SU-DHL-6 (cell line): ENCODE measurements at regions not wholly inside any gene's neighbourhood (a gene's known extent, or its start where the extent isn't known, plus 50 kb on each side); places are given as distances from the start of the nearest gene placed in this dataset.

Source experiments
- H2AFZ ChIP-seq: fragments of 200-600 bp; sonication (generic); 2 replicates; pipeline ENCODE4 v1.6.1; 2014; ENCODE audit warnings: low read depth, mild to moderate bottlenecking, moderate library complexity, mixed read lengths, antibody characterized with exemption, low read length; ENCODE audit not compliant: severe bottlenecking
- H3F3A ChIP-seq: fragments of 200-600 bp; shearing (Covaris generic); 2 replicates; pipeline ENCODE4 v1.6.0; 2016; ENCODE audit warnings: antibody characterized with exemption, mild to moderate bottlenecking; ENCODE audit not compliant: insufficient read depth
- H3K27ac ChIP-seq: fragments of 200-600 bp; sonication (generic); 2 replicates; pipeline ENCODE4 v1.5.1; 2016; ENCODE audit warnings: low read depth, mild to moderate bottlenecking, low read length, moderate library complexity, mixed read lengths
- H3K27me3 ChIP-seq: fragments of 200-600 bp; sonication (generic), shearing (Covaris generic); 2 replicates; pipeline ENCODE4 v1.6.0; 2014; ENCODE audit warnings: mild to moderate bottlenecking, low read length
- H3K36me3 ChIP-seq: fragments of 200-600 bp; sonication (generic); 2 replicates; pipeline ENCODE4 v1.6.1; 2014; ENCODE audit warnings: mild to moderate bottlenecking, low read length, mixed read lengths
- H3K4me2 ChIP-seq: fragments of 300-600, 200-600 bp; shearing (Covaris generic), sonication (generic); 2 replicates; pipeline ENCODE4 v1.6.0; 2014; ENCODE audit warnings: low read length, low read depth, mild to moderate bottlenecking; ENCODE audit not compliant: poor library complexity, severe bottlenecking
- H3K4me3 ChIP-seq: fragments of 200-600 bp; sonication (generic); 2 replicates; pipeline ENCODE4 v1.5.1; 2014; ENCODE audit warnings: antibody characterized with exemption, low read length, mild to moderate bottlenecking, mixed read lengths; ENCODE audit not compliant: insufficient read depth, poor library complexity, severe bottlenecking
- H3K79me2 ChIP-seq: fragments of 200-600 bp; sonication (generic); 2 replicates; pipeline ENCODE4 v1.6.1; 2014; ENCODE audit warnings: mild to moderate bottlenecking, low read length, moderate library complexity; ENCODE audit not compliant: insufficient read depth
- H3K9ac ChIP-seq: fragments of 200-600 bp; sonication (generic); 2 replicates; pipeline ENCODE4 v1.7.0; 2014; ENCODE audit warnings: mild to moderate bottlenecking, low read length
- H3K9me2 ChIP-seq: fragments of 200-600 bp; sonication (generic); replicated peaks from 2 replicates; pipeline ENCODE4 v1.6.1; 2014; ENCODE audit warnings: low read length; ENCODE audit not compliant: insufficient read depth
- H3K9me3 ChIP-seq: fragments of 200-600 bp; sonication (generic); 2 replicates; pipeline ENCODE4 v1.6.1; 2014; ENCODE audit warnings: low read length, mixed read lengths; ENCODE audit not compliant: insufficient read depth
- H4K20me1 ChIP-seq: fragments of 200-600 bp; sonication (generic); 2 replicates; pipeline ENCODE4 v1.6.1; 2014; ENCODE audit warnings: low read depth, mild to moderate bottlenecking, antibody characterized with exemption, low read length, moderate library complexity, mixed read lengths
- EZH2phosphoT487 ChIP-seq: fragments of 200-600 bp; sonication (generic), shearing (Covaris generic); conservative IDR thresholded peaks from 2 replicates; pipeline ENCODE4 v1.6.1; 2018; ENCODE audit warnings: mild to moderate bottlenecking, antibody characterized with exemption, low read length, moderate library complexity, mixed read lengths
- TF ChIP-seq, protein P1 (sequence below): fragments of 200-600 bp; sonication (generic); IDR thresholded peaks from one replicate; pipeline ENCODE4 v1.5.1; 2017; ENCODE audit warnings: antibody characterized with exemption, mild to moderate bottlenecking, low read length, moderate library complexity; ENCODE audit not compliant: insufficient read depth, poor library complexity, severe bottlenecking

DNA sequence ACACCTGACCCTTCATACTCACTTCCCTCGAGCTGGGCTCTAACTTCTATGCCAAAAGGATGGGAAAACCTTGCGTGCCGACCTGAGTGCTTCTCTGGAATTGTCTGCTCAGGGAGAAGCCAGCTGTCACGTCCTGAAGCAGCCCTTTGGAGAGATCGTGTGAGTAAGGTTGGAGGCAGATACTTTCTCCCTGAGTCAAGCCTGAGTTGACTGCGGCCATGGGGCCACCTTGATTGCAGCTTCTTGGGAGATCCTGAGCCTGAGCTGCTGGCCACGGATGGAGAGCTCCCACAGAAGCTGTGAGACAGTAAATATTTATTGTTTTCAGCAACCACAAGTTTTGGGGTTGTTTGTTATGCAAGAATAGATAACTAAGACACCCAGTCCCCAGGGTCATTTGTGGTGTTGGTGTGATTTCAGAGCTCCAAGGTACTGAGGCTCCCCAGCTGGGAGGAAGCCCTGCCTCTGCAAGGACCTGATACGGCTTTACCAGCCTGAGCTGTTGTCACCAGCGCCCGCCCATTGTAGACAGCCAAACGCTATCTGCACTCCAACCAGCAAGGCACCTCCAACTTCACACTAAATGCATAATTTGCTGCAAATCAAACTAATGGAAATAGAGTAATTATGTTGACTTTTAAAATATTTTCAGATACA is 531.6 kb downstream of the PTPRU start:
- no peak overlapping the region for H3K4me2 ChIP-seq

DNA sequence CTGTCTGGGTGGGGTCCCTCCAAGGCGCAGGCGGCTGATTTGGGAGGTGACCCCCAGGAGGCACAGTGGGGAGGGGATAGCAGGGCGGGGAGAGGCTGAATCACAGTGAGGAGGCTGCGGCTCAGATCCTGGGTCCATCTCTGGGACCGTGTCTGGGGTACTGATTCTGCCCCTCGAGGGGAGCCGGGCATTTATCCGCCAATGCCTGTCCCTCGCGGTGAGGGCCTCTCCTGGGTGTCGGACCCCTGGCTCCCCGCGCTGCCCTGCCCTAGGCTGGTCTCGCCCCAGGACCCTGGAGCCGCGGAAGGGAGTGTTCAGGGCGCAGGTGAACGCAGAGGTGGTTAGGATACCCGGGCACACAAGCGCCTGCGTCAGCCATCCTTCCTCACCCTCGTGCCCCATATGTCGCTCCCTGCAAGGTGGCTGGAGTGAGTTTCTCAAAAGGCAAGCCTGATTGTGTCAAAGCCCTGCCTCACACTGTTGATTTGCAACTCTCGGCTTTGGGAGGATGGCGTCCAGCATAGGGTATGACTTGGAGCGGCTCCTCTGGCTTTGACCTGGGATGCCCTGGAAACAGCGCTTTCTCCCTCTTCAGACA is 530.9 kb downstream of the PTPRU start:
- Histone ChIP-seq H3K9me2 (no peaks in the 10 kb centered on the region), H3F3A (no peaks in the 10 kb centered on the region), H4K20me1 (no peaks in the 10 kb centered on the region), H3K79me2 (no peaks in the 10 kb centered on the region), H3K4me2 (no peak overlapping the region), H3K36me3 (no peaks in the 10 kb centered on the region), H3K27me3 (no peaks in the 10 kb centered on the region), H3K9me3 (no peaks in the 10 kb centered on the region), H2AFZ (no peak overlapping the region), H3K4me3 (no peak overlapping the region), H3K9ac (no peak overlapping the region), H3K27ac (no peak overlapping the region)
- TF ChIP-seq, protein P1, sequence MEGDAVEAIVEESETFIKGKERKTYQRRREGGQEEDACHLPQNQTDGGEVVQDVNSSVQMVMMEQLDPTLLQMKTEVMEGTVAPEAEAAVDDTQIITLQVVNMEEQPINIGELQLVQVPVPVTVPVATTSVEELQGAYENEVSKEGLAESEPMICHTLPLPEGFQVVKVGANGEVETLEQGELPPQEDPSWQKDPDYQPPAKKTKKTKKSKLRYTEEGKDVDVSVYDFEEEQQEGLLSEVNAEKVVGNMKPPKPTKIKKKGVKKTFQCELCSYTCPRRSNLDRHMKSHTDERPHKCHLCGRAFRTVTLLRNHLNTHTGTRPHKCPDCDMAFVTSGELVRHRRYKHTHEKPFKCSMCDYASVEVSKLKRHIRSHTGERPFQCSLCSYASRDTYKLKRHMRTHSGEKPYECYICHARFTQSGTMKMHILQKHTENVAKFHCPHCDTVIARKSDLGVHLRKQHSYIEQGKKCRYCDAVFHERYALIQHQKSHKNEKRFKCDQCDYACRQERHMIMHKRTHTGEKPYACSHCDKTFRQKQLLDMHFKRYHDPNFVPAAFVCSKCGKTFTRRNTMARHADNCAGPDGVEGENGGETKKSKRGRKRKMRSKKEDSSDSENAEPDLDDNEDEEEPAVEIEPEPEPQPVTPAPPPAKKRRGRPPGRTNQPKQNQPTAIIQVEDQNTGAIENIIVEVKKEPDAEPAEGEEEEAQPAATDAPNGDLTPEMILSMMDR: no peak
- TF ChIP-seq EZH2phosphoT487: no peak

More for the DNA sequence above, 531.6 kb downstream of the PTPRU start:
- no peaks in the 10 kb centered on the region for H4K20me1 ChIP-seq
- no peak overlapping the region for H3K4me3 ChIP-seq
- H2AFZ ChIP-seq: no peak overlapping the region
- no peaks in the 10 kb centered on the region for H3K27me3 ChIP-seq
- H3K9me3 ChIP-seq: no peaks in the 10 kb centered on the region
- TF ChIP-seq, protein P1: no peak
- no peaks in the 10 kb centered on the region for H3K9me2 ChIP-seq
- H3K27ac ChIP-seq: no peak overlapping the region
- H3K79me2 ChIP-seq: no peaks in the 10 kb centered on the region
- no peaks in the 10 kb centered on the region for H3K36me3 ChIP-seq
- H3K9ac ChIP-seq: no peak overlapping the region
- H3F3A ChIP-seq: no peaks in the 10 kb centered on the region

DNA sequence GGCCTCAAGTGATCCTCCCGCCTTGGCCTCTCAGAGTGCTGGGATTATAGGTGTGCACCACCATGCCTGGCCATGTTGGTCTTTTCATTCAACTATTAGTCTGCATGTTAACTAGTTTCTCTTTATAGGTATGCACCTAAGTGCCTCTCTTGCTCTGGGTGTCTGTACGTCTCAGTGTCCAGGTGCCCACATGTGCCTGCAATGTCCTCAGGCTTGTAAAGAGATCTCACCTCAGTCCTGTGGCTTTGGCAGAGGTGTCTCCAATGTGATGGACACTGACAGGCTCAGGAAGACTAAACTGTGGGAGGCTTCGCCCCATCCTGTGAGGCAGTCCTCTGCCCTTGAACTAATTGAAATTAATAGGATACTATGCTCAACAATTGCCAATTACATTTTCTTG is 526.3 kb downstream of the PTPRU start:
- no peaks in the 10 kb centered on the region for H3K79me2 ChIP-seq
- no peaks in the 10 kb centered on the region for H3K36me3 ChIP-seq
- H2AFZ ChIP-seq: no peak overlapping the region
- no peak overlapping the region for H3K27ac ChIP-seq
- no peak overlapping the region for H3K4me3 ChIP-seq
- H4K20me1 ChIP-seq: no peaks in the 10 kb centered on the region
- no peaks in the 10 kb centered on the region for H3F3A ChIP-seq
- no peaks in the 10 kb centered on the region for H3K9me3 ChIP-seq
- TF ChIP-seq, protein P1: no peak
- H3K9ac ChIP-seq: no peak overlapping the region
- no peaks in the 10 kb centered on the region for H3K9me2 ChIP-seq
- no peaks in the 10 kb centered on the region for H3K27me3 ChIP-seq
- no peak overlapping the region for H3K4me2 ChIP-seq
